H1 (cell line): ENCODE measurements at regions not wholly inside any gene's neighbourhood (a gene's known extent, or its start where the extent isn't known, plus 50 kb on each side); places are given as distances from the start of the nearest gene placed in this dataset.

Source experiments
- CTCF ChIA-PET: fragments of 300-600 bp; sonication (Branson Sonifier 250); formaldehyde crosslinking; loops from one replicate; lab custom pipeline; 2021; ENCODE audit not compliant: partially characterized antibody; lab: Charles Lee
- POLR2A ChIA-PET: fragments of 300-600 bp; sonication (Branson Sonifier 250); formaldehyde crosslinking; loops from one replicate; lab custom pipeline; 2021; ENCODE audit warnings: inconsistent platforms; ENCODE audit not compliant: partially characterized antibody; lab: Charles Lee
- DNase-seq, 2 experiments: peaks; one replicate each; pipeline versions ENCODE4 v3.0.0 to v3.0.0-alpha.2; 2010 to 2022; ENCODE audit warnings: low spot score in 2 of 2, low read depth in 1 of 2, mixed read lengths in 1 of 2
- FAIRE-seq: peaks from 2 replicates; lab custom pipeline; 2011; peaks lifted over from hg19 to GRCh38; lab: Jason Lieb, UNC
- H2AFZ ChIP-seq: 2 replicates; pipeline ENCODE4 v1.8.1; 2012; ENCODE audit warnings: low read length, inconsistent platforms
- H2AK5ac ChIP-seq: 2 replicates; pipeline ENCODE4 v1.6.1; 2013; ENCODE audit warnings: low read depth, low read length
- H2BK120ac ChIP-seq: replicated peaks from 2 replicates; pipeline ENCODE3; 2013; ENCODE audit warnings: low read depth, low read length, inconsistent platforms
- H2BK12ac ChIP-seq: 2 replicates; pipeline ENCODE4 v1.6.1; 2013; ENCODE audit warnings: low read depth, low read length
- H2BK15ac ChIP-seq: 2 replicates; pipeline ENCODE4 v1.6.1; 2013; ENCODE audit warnings: low read length
- H2BK20ac ChIP-seq: 2 replicates; pipeline ENCODE4 v1.6.1; 2013; ENCODE audit warnings: low read length
- H2BK5ac ChIP-seq: 2 replicates; pipeline ENCODE4 v1.6.1; 2013; ENCODE audit warnings: low read depth, low read length
- H3K14ac ChIP-seq: 2 replicates; pipeline ENCODE4 v1.6.1; 2013; ENCODE audit warnings: inconsistent platforms; ENCODE audit not compliant: insufficient read length
- H3K18ac ChIP-seq: 2 replicates; pipeline ENCODE4 v1.6.1; 2013; ENCODE audit warnings: low read length; ENCODE audit errors: extremely low read depth
- H3K23ac ChIP-seq: 2 replicates; pipeline ENCODE4 v1.6.1; 2013; ENCODE audit warnings: inconsistent platforms; ENCODE audit not compliant: insufficient read length
- H3K23me2 ChIP-seq: 2 replicates; pipeline ENCODE4 v1.6.1; 2013; ENCODE audit warnings: low read depth, low read length
- H3K27ac ChIP-seq: 2 replicates; pipeline ENCODE4 v1.6.1; 2011; ENCODE audit warnings: low read depth, low read length, inconsistent platforms
- H3K27me3 ChIP-seq, 4 experiments: replicated peaks in 1 of 4; 1 replicate in 1 of 4; 2 replicates in 3 of 4; pipeline versions ENCODE4 v1.6.1 to v1.8.1; 2011 to 2013; ENCODE audit warnings: low read length in 3 of 4, mild to moderate bottlenecking in 3 of 4, inconsistent platforms in 2 of 4, mixed read lengths in 2 of 4, moderate library complexity in 1 of 4; ENCODE audit not compliant: control insufficient read depth in 3 of 4, insufficient read depth in 3 of 4; ENCODE audit errors: extremely low read depth in 1 of 4
- H3K36me3 ChIP-seq, 4 experiments: 2 replicates each; pipeline versions ENCODE4 v1.6.1 to v1.8.1; 2011 to 2013; ENCODE audit warnings: mild to moderate bottlenecking in 4 of 4, low read length in 3 of 4, moderate library complexity in 2 of 4, control low read depth in 1 of 4, inconsistent platforms in 1 of 4; ENCODE audit not compliant: insufficient read depth in 4 of 4, control insufficient read depth in 2 of 4
- H3K4ac ChIP-seq: replicated peaks from 2 replicates; pipeline ENCODE3; 2013; ENCODE audit warnings: low read length, low read depth, mixed read lengths, inconsistent platforms; ENCODE audit not compliant: insufficient read length
- H3K4me1 ChIP-seq, 4 experiments: replicated peaks in 1 of 4; 1 replicate in 1 of 4; 2 replicates in 3 of 4; pipeline versions ENCODE4 v1.6.1 to v1.8.1; 2011 to 2013; ENCODE audit warnings: low read length in 3 of 4, inconsistent platforms in 2 of 4, mixed read lengths in 1 of 4; ENCODE audit not compliant: insufficient read depth in 4 of 4, control insufficient read depth in 3 of 4
- H3K4me2 ChIP-seq, 2 experiments: 2 replicates each; pipeline versions ENCODE4 v1.6.1 to v1.8.1; 2011 to 2013; ENCODE audit warnings: low read depth in 2 of 2, low read length in 2 of 2, control low read depth in 1 of 2, inconsistent platforms in 1 of 2, mild to moderate bottlenecking in 1 of 2; ENCODE audit not compliant: insufficient read depth in 1 of 2
- H3K4me3 ChIP-seq, 4 experiments: fragments of 200-600, 300-600 bp in 1 of 4; sonication (generic), shearing (Covaris generic), sonication (Bioruptor Twin) in 1 of 4; 2 replicates each; pipeline versions ENCODE4 v1.5.1 to v1.8.1; 2011 to 2016; ENCODE audit warnings: low read length in 4 of 4, low read depth in 3 of 4, control low read depth in 2 of 4, inconsistent platforms in 2 of 4, mild to moderate bottlenecking in 2 of 4, mixed read lengths in 1 of 4, moderate library complexity in 1 of 4; ENCODE audit not compliant: insufficient read depth in 2 of 4; ENCODE audit errors: extremely low read depth in 1 of 4
- H3K56ac ChIP-seq: replicated peaks from 2 replicates; pipeline ENCODE3; 2013; ENCODE audit warnings: low read depth, mild to moderate bottlenecking, mixed read lengths, low read length, inconsistent platforms; ENCODE audit not compliant: insufficient read length
- H3K79me1 ChIP-seq: 2 replicates; pipeline ENCODE4 v1.6.1; 2013; ENCODE audit warnings: low read depth, low read length, control low read depth
- H3K79me2 ChIP-seq, 2 experiments: 2 replicates each; pipeline versions ENCODE4 v1.6.1 to v1.8.1; 2012 to 2013; ENCODE audit warnings: low read length in 2 of 2, mild to moderate bottlenecking in 2 of 2, inconsistent platforms in 1 of 2; ENCODE audit not compliant: insufficient read depth in 2 of 2, control insufficient read depth in 1 of 2
- H3K9ac ChIP-seq, 4 experiments: replicated peaks in 1 of 4; 1 replicate in 1 of 4; 2 replicates in 3 of 4; pipeline versions ENCODE4 v1.6.1 to v1.8.1; 2011 to 2013; ENCODE audit warnings: low read depth in 3 of 4, low read length in 3 of 4, control low read depth in 2 of 4, mild to moderate bottlenecking in 2 of 4, moderate library complexity in 2 of 4, inconsistent platforms in 1 of 4; ENCODE audit errors: extremely low read depth in 1 of 4
- H3K9me3 ChIP-seq, 2 experiments: 2 replicates each; pipeline versions ENCODE4 v1.6.1 to v1.8.1; 2012 to 2013; ENCODE audit warnings: mild to moderate bottlenecking in 2 of 2, moderate library complexity in 2 of 2, control low read depth in 1 of 2, inconsistent platforms in 1 of 2, low read depth in 1 of 2, low read length in 1 of 2, mixed read lengths in 1 of 2; ENCODE audit not compliant: insufficient read depth in 2 of 2
- H4K20me1 ChIP-seq, 2 experiments: replicated peaks in 1 of 2; 2 replicates each; pipeline versions ENCODE3 to v1.8.1; 2011 to 2013; ENCODE audit warnings: inconsistent platforms in 2 of 2, low read length in 2 of 2, mild to moderate bottlenecking in 1 of 2; ENCODE audit not compliant: insufficient read depth in 2 of 2, control insufficient read depth in 1 of 2
- H4K5ac ChIP-seq: 2 replicates; pipeline ENCODE4 v1.6.1; 2013; ENCODE audit warnings: low read length, low read depth, mixed read lengths, inconsistent platforms; ENCODE audit not compliant: insufficient read length
- H4K8ac ChIP-seq: 2 replicates; pipeline ENCODE4 v1.8.0; 2013; ENCODE audit warnings: mild to moderate bottlenecking, moderate library complexity, low read length, inconsistent platforms; ENCODE audit not compliant: insufficient read depth; ENCODE audit errors: extremely low read depth
- H4K91ac ChIP-seq: replicated peaks from 2 replicates; pipeline ENCODE3; 2013; ENCODE audit warnings: low read length, mixed read lengths, inconsistent platforms; ENCODE audit not compliant: insufficient read length
- BACH1 ChIP-seq: IDR thresholded peaks from 2 replicates; pipeline ENCODE4 v1.6.1; 2012; ENCODE audit warnings: low read length, improper control_type of control experiment
- CBX8 ChIP-seq: fragments of 300-800, 300-1000 bp; sonication (generic); IDR thresholded peaks from 2 replicates; pipeline ENCODE4 v1.7.1; 2016; ENCODE audit warnings: low read depth, low read length, borderline replicate concordance
- CREB1 ChIP-seq: IDR thresholded peaks from 2 replicates; pipeline ENCODE4 v1.6.1; 2012; ENCODE audit warnings: inconsistent platforms
- EP300 ChIP-seq, 2 experiments: IDR thresholded peaks; 1 replicate in 1 of 2; 2 replicates in 1 of 2; pipeline ENCODE4 v1.6.1; 2011 to 2012; ENCODE audit warnings: low read depth in 2 of 2, low read length in 2 of 2, mild to moderate bottlenecking in 2 of 2, borderline replicate concordance in 1 of 2, inconsistent platforms in 1 of 2, moderate library complexity in 1 of 2
- FOSL1 ChIP-seq: IDR thresholded peaks from 2 replicates; pipeline ENCODE4 v1.6.1; 2011; ENCODE audit warnings: mild to moderate bottlenecking, low read depth, low read length, moderate library complexity; ENCODE audit not compliant: insufficient read depth
- HDAC6 ChIP-seq: IDR thresholded peaks from one replicate; pipeline ENCODE4 v1.7.1; 2012; ENCODE audit warnings: low read depth, mild to moderate bottlenecking, inconsistent platforms, low read length, moderate library complexity
- JUND ChIP-seq: IDR thresholded peaks from 2 replicates; pipeline ENCODE4 v1.6.1; 2011; ENCODE audit warnings: mild to moderate bottlenecking, improper control_type of control experiment, low read length
- RBBP5 ChIP-seq: IDR thresholded peaks from 2 replicates; pipeline ENCODE4 v1.7.1; 2012; ENCODE audit warnings: low read depth, mild to moderate bottlenecking, inconsistent platforms, low read length, moderate library complexity, borderline replicate concordance
- RXRA ChIP-seq: IDR thresholded peaks from 2 replicates; pipeline ENCODE4 v1.6.1; 2011; ENCODE audit warnings: low read depth, mild to moderate bottlenecking, low read length, moderate library complexity; ENCODE audit not compliant: insufficient read depth
- SRF ChIP-seq: IDR thresholded peaks from 2 replicates; pipeline ENCODE4 v1.6.1; 2011; ENCODE audit warnings: mild to moderate bottlenecking, low read depth, low read length, moderate library complexity
- TBP ChIP-seq: IDR thresholded peaks from 2 replicates; pipeline ENCODE4 v1.6.1; 2011; ENCODE audit warnings: low read depth, low read length, improper control_type of control experiment
- YY1 ChIP-seq: IDR thresholded peaks from 2 replicates; pipeline ENCODE4 v1.6.1; 2011; ENCODE audit warnings: low read depth, mild to moderate bottlenecking, low read length
- WGBS, 2 experiments: shearing (Covaris generic) in 1 of 2; methylation state at CpG; one replicate each; pipeline versions ENCODE4 v1.1.6 to v1.1.7; 2013 to 2015; ENCODE audit warnings: low lambda C conversion rate in 2 of 2, mixed read lengths in 2 of 2, inconsistent platforms in 1 of 2, low coverage in 1 of 2, missing lambda C conversion rate in 1 of 2; ENCODE audit not compliant: insufficient replicate concordance in 2 of 2, insufficient coverage in 1 of 2, insufficient read length in 1 of 2; ENCODE audit errors: extremely low coverage in 1 of 2, missing lambda C conversion rate in 1 of 2; 5-methylcytosine and 5-hydroxymethylcytosine counted together

DNA sequence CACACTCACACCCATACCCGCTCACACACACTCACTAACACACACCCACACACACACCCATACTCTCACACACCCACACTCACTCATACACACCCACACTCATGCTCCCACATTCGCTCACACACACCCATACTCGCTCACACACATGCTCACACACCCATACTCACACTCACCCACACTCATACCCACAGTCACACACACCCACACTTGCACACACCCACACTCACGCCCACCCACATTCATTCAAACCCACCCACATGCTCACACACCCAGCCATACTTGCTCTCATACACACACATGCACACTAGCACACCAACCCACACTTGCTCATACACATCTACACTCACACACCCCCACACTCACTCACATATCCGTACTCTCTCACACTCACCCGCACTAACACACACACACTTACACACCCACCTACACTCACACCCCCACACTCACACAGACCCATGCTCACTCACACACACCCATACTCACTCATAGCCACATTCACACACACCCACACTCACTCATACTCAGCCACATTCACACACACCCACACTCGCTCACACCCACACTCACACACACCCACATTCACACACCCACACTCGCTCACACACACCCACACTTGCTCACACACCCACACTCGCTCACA is 322.4 kb upstream of the N4BP1 start:
- Histone ChIP-seq H2BK5ac (no peak overlapping the region), H3K14ac (peak overlapping the region; percentile 64), H4K5ac (no peak overlapping the region), H3K36me3 (no peaks in the 10 kb centered on the region), H3K27ac (no peak overlapping the region), H3K4me1 (no peaks in the 10 kb centered on the region), H2BK12ac (no peak overlapping the region), H3K18ac (no peak overlapping the region), H2AFZ (no peak overlapping the region), H2AK5ac (peak overlapping the region; percentile 88), H3K56ac (peak overlapping the region; percentile 69), H2BK15ac (peak overlapping the region; percentile 23; the same call in 1 of the 2 replicates), H2BK20ac (no peak overlapping the region; the same call in 1 of the 2 replicates), H3K23ac (no peak overlapping the region), H3K4me3 (no peak overlapping the region), H4K91ac (no peak overlapping the region), H3K79me1 (no peaks in the 10 kb centered on the region; the same call in 1 of the 2 replicates), H4K8ac (no peak overlapping the region), H2BK120ac (no peak overlapping the region), H3K9ac (no peak overlapping the region), H3K4me2 (no peak overlapping the region), H3K27me3 (peaks cover 0 to 2% (median 0%) of the 10 kb centered on the region in 4 experiments; a peak in 2 of 7 replicates), H3K79me2 (no peaks in the 10 kb centered on the region), H3K4ac (peak overlapping the region; percentile 27), H3K23me2 (peaks cover 23% of the 10 kb centered on the region; the same call in 1 of the 2 replicates), H4K20me1 (peaks cover 0 to 17% of the 10 kb centered on the region in 2 experiments), H3K9me3 (peaks cover 9 to 20% of the 10 kb centered on the region in 2 experiments; a peak in 3 of 4 replicates)
- ChIA-PET CTCF (interaction anchor here (0.8 kb wide), 1 partner anchor 357 kb away, joined by 3 read pairs; no protein-coding TSS in a partner anchor), POLR2A (no interaction called here)
- 69 to 97% methylated on average over 5 to 9 of the region's 9 CpGs for WGBS, 2 experiments
- FAIRE-seq (no peak), DNase-seq (no peak)
- TF ChIP-seq SRF, result no peak
- no peak for TF ChIP-seq EP300 (IDR thresholded peaks at IDR 0.05; ENCODE audit: borderline replicate concordance in 1 of 2, low read depth in 2 of 2, low read length in 2 of 2)
- TF ChIP-seq HDAC6, result no peak
- TF ChIP-seq RBBP5, result no peak
- no peak for TF ChIP-seq FOSL1
- TF ChIP-seq RXRA, result no peak
- no peak for TF ChIP-seq BACH1
- no peak for TF ChIP-seq YY1
- TF ChIP-seq CREB1, result no peak
- TF ChIP-seq TBP, result no peak
- no peak for TF ChIP-seq CBX8
- no peak for TF ChIP-seq JUND
